ENCODE measurements at regions not wholly inside any gene's neighbourhood (a gene's known extent, or its start where the extent isn't known, plus 50 kb on each side); places are given as distances from the start of the nearest gene placed in this dataset.

DNA sequence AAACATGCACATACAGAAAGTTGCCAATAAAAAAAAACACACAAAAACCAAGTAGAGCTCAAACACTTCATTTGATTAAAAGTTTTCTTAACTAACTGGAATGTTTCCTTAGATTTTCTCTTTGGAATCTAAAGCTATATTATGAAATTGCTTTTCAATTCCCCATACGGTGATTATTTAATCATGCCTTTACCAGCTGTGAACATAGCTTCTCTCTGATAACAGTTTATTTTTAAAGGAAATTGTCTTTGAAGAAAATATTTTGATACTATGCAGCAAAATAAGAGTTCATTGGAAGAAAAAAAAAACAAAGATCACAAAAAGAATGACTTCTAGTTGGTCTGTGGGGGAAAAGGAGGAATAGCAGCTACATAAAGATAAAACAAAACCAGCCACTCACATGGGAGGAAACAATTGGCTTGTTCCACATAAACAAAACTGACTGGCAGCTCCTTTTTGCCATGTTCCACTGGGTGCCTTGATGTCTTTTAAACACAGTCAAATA, 71.4 kb downstream of the BMP4 start:
- no peak for TF ChIP-seq CTCF (IDR thresholded peaks at IDR 0.05; ENCODE audit: low read length)
- TF ChIP-seq EZH2 (IDR thresholded peaks at IDR 0.05; ENCODE audit: borderline replicate concordance, low read length): no peak
